Transverse colon (tissue), 4 donors: ENCODE measurements at regions not wholly inside any gene's neighbourhood (a gene's known extent, or its start where the extent isn't known, plus 50 kb on each side); places are given as distances from the start of the nearest gene placed in this dataset.

Source experiments
- DNase-seq: peaks from one replicate; pipeline ENCODE4 v3.0.0-alpha.2; 2019
- H3K27ac ChIP-seq, 4 donors: fragments of 200-600 bp; sonication (generic); 2 replicates each; pipeline ENCODE4 v1.5.1; 2016 to 2018; ENCODE audit warnings: inconsistent platforms in 4 of 4
- H3K27me3 ChIP-seq: fragments of 200-600 bp; sonication (generic); 2 replicates; pipeline ENCODE4 v1.5.1; 2017; ENCODE audit warnings: inconsistent platforms
- H3K36me3 ChIP-seq, 4 donors: fragments of 200-600 bp; sonication (generic); 2 replicates each; pipeline ENCODE4 v1.5.1; 2017 to 2019; ENCODE audit warnings: inconsistent platforms in 4 of 4
- H3K4me1 ChIP-seq, 4 donors: fragments of 200-600 bp; sonication (generic); 2 replicates each; pipeline ENCODE4 v1.5.1; 2017 to 2020; ENCODE audit warnings: inconsistent platforms in 4 of 4
- H3K4me3 ChIP-seq, 4 donors: fragments of 200-600 bp; sonication (generic); 1 replicate in 1 of 4; 2 replicates in 3 of 4; pipeline versions ENCODE4 v1.5.1 to v1.6.1; 2017 to 2019; ENCODE audit warnings: inconsistent platforms in 4 of 4
- H3K9me3 ChIP-seq, 2 donors: fragments of 200-600 bp; sonication (generic); 2 replicates each; pipeline ENCODE4 v1.5.1; 2017 to 2019; ENCODE audit warnings: inconsistent platforms in 2 of 2
- EP300 ChIP-seq: sonication (generic); formaldehyde crosslinking; IDR thresholded peaks from one replicate; pipeline ENCODE4 v1.6.1; 2017; ENCODE audit warnings: antibody characterized with exemption, low read depth
- POLR2A ChIP-seq: fragments of 450-650 bp; IDR thresholded peaks from one replicate; pipeline ENCODE4 v1.6.1; 2016; ENCODE audit warnings: antibody characterized with exemption, mild to moderate bottlenecking, moderate library complexity
- POLR2AphosphoS5 ChIP-seq, 3 donors: sonication (generic); formaldehyde crosslinking; IDR thresholded peaks; one replicate each; pipeline ENCODE4 v1.6.1; 2016; ENCODE audit warnings: antibody characterized with exemption in 3 of 3
- WGBS, 2 donors: methylation state at CpG; one replicate each; pipeline ENCODE4 v1.1.5; 2018; ENCODE audit warnings: low coverage in 1 of 2; 5-methylcytosine and 5-hydroxymethylcytosine counted together
- in situ Hi-C, 4 donors: fragments of 200-750 bp; cut with MboI; loops; one replicate each; pipeline versions ENCODE4 v1.15.0 to v1.15.1; 2017; ENCODE audit warnings: low sequenced_read_pairs in 3 of 4, low pct_ligation_motif_present in 1 of 4, low pct_unique_long_range_greater_than_20kb in 1 of 4
- intact Hi-C: fragments of 100-400 bp; cut with DNase I; formaldehyde crosslinking; loops from one replicate; pipeline ENCODE4 v1.15.1; 2023; ENCODE audit warnings: low total_unique reads
- TF ChIP-seq, protein P1 (sequence below), 5 experiments: fragments of 200-600 bp in 3 of 5; fragments of 450-650 bp in 2 of 5; sonication (generic) in 3 of 5; IDR thresholded peaks; 1 replicate in 2 of 5; 2 replicates in 3 of 5; pipeline ENCODE4 v1.5.1; 2016 to 2017; ENCODE audit warnings: antibody characterized with exemption in 5 of 5, inconsistent platforms in 3 of 5, mild to moderate bottlenecking in 2 of 5, moderate library complexity in 1 of 5

GRCh38 chr1:199040076-199040905, 401.5 kb downstream of the PTPRC start:
- 79 to 100% methylated on average over 1 of the region's 1 CpG for WGBS, 2 donors
- TF ChIP-seq, protein P1, sequence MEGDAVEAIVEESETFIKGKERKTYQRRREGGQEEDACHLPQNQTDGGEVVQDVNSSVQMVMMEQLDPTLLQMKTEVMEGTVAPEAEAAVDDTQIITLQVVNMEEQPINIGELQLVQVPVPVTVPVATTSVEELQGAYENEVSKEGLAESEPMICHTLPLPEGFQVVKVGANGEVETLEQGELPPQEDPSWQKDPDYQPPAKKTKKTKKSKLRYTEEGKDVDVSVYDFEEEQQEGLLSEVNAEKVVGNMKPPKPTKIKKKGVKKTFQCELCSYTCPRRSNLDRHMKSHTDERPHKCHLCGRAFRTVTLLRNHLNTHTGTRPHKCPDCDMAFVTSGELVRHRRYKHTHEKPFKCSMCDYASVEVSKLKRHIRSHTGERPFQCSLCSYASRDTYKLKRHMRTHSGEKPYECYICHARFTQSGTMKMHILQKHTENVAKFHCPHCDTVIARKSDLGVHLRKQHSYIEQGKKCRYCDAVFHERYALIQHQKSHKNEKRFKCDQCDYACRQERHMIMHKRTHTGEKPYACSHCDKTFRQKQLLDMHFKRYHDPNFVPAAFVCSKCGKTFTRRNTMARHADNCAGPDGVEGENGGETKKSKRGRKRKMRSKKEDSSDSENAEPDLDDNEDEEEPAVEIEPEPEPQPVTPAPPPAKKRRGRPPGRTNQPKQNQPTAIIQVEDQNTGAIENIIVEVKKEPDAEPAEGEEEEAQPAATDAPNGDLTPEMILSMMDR (IDR thresholded peaks at IDR 0.05): no peak
- TF ChIP-seq POLR2AphosphoS5 (IDR thresholded peaks at IDR 0.05) (no peak), EP300 (no peak), POLR2A (no peak)

GRCh38 chr1:199041173-199041914, 402.5 kb downstream of the PTPRC start:
- WGBS, 2 donors: 21 to 27% methylated on average over 4 of the region's 4 CpGs
- no peak for DNase-seq
- in situ Hi-C loops (no loop called here), intact Hi-C loops (no loop called here)
- TF ChIP-seq POLR2A: no peak
- no peak for TF ChIP-seq EP300
- TF ChIP-seq, protein P1 (IDR thresholded peaks at IDR 0.05): no peak
- no peak for TF ChIP-seq POLR2AphosphoS5 (IDR thresholded peaks at IDR 0.05)
- Histone ChIP-seq H3K4me3 (no peak overlapping the region), H3K4me1 (no peaks in the 10 kb centered on the region), H3K27ac (no peak overlapping the region), H3K9me3 (no peaks in the 10 kb centered on the region), H3K27me3 (no peaks in the 10 kb centered on the region), H3K36me3 (no peaks in the 10 kb centered on the region)

More at GRCh38 chr1:199040076-199040905, 401.5 kb downstream of the PTPRC start:
- H3K36me3 ChIP-seq: no peaks in the 10 kb centered on the region
- H3K9me3 ChIP-seq: no peaks in the 10 kb centered on the region
- H3K4me1 ChIP-seq: no peaks in the 10 kb centered on the region
- DNase-seq: no peak
- in situ Hi-C loops: no loop called here
- H3K27ac ChIP-seq: no peak overlapping the region
- no peaks in the 10 kb centered on the region for H3K27me3 ChIP-seq
- intact Hi-C loops: no loop called here
- no peak overlapping the region for H3K4me3 ChIP-seq

DNA sequence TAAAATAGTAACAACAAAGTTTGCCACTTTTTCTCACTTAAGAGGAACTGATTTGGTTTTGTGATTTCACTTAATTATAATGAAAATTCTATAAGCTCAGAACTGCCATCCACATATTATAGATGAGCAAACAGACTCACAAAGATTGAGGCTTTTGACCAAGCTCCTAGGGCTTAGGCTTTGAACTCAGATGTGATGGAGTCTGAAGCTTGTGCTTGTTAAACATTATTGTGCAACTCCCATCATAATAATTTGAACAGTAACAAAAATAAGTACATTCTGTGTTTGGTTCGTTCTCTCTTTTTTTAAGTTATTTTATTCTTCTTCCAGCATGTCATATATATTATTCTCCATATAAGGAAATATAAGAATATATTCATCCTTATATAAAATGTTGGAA, 403.4 kb downstream of the PTPRC start:
- H3K27me3 ChIP-seq: no peaks in the 10 kb centered on the region
- H3K36me3 ChIP-seq: no peaks in the 10 kb centered on the region
- H3K9me3 ChIP-seq: no peaks in the 10 kb centered on the region
- H3K27ac ChIP-seq: no peak overlapping the region
- no peaks in the 10 kb centered on the region for H3K4me1 ChIP-seq
- WGBS, 2 donors: 82% methylated on average over 1 of the region's 1 CpG; no CpG with 5 or more reads in 1 of the 2 donors
- intact Hi-C loops (no loop called here), in situ Hi-C loops (no loop called here)
- no peak for DNase-seq
- H3K4me3 ChIP-seq: no peak overlapping the region
- TF ChIP-seq EP300 (no peak), POLR2AphosphoS5 (IDR thresholded peaks at IDR 0.05) (no peak), POLR2A (no peak)
- TF ChIP-seq, protein P1 (IDR thresholded peaks at IDR 0.05): no peak

GRCh38 chr1:199044191-199044590, 405.4 kb downstream of the PTPRC start:
- no peak overlapping the region for H3K27ac ChIP-seq
- WGBS, 2 donors: 76 to 91% methylated on average over 1 of the region's 1 CpG
- in situ Hi-C loops: no loop called here
- no peak for DNase-seq
- H3K4me3 ChIP-seq: no peak overlapping the region
- no peaks in the 10 kb centered on the region for H3K9me3 ChIP-seq
- TF ChIP-seq POLR2AphosphoS5 (IDR thresholded peaks at IDR 0.05) (no peak), EP300 (no peak), POLR2A (no peak)
- TF ChIP-seq, protein P1 (IDR thresholded peaks at IDR 0.05): no peak
- H3K4me1 ChIP-seq: no peaks in the 10 kb centered on the region
- intact Hi-C loops: no loop called here
- no peaks in the 10 kb centered on the region for H3K27me3 ChIP-seq
- no peaks in the 10 kb centered on the region for H3K36me3 ChIP-seq
